GM12878 (cell line): ENCODE measurements at regions not wholly inside any gene's neighbourhood (a gene's known extent, or its start where the extent isn't known, plus 50 kb on each side); places are given as distances from the start of the nearest gene placed in this dataset.

ENCODE experiments used
- ATAC-seq: fragments of 200-7000 bp; cut with Tn5 transposase; 3 replicates; pipeline ENCODE4 v1.9.1; 2020; ENCODE audit warnings: mild to moderate bottlenecking, moderate library complexity
- BruUV-seq: library from RNA; stranded (reverse); fragments of 400-500 nt; replicated peaks from 2 replicates; lab custom pipeline; 2021; lab: Mats Ljungman, UMichigan
- CTCF ChIA-PET: fragments of 300-600 bp; sonication (Branson Sonifier 250); formaldehyde crosslinking; extraction: SDS; loops from one replicate; lab custom pipeline; 2021; ENCODE audit warnings: inconsistent platforms; lab: Yijun Ruan, JAX
- POLR2A ChIA-PET: fragments of 350-600 bp; formaldehyde crosslinking; extraction: SDS; loops from one replicate; lab custom pipeline; 2021; ENCODE audit warnings: inconsistent platforms; lab: Charles Lee
- RAD21 ChIA-PET: fragments of 300-600 bp; sonication (Branson Sonifier 250); formaldehyde crosslinking; loops from one replicate; lab custom pipeline; 2023; ENCODE audit warnings: antibody characterized with exemption; ENCODE audit not compliant: unreplicated experiment; lab: Charles Lee
- SMC1A ChIA-PET: fragments of 300-600 bp; sonication (Branson Sonifier 250); formaldehyde crosslinking; loops from one replicate; lab custom pipeline; 2023; ENCODE audit not compliant: unreplicated experiment, uncharacterized antibody; lab: Charles Lee
- DNase-seq: peaks from one replicate; pipeline ENCODE4 v3.0.0-alpha.2; 2011; ENCODE audit warnings: low read depth, low spot score
- FAIRE-seq: peaks from 3 replicates; lab custom pipeline; 2011; peaks lifted over from hg19 to GRCh38; lab: Jason Lieb, UNC
- H2AFZ ChIP-seq: 2 replicates; pipeline ENCODE4 v1.6.0; 2011; ENCODE audit warnings: low read depth, low read length, control low read depth; ENCODE audit not compliant: control insufficient read depth
- H3K27ac ChIP-seq: 2 replicates; pipeline ENCODE4 v1.5.1; 2011; ENCODE audit warnings: control low read depth; ENCODE audit not compliant: control insufficient read depth, insufficient read depth
- H3K27me3 ChIP-seq, 2 experiments: replicated peaks in 1 of 2; 2 replicates each; pipeline versions ENCODE4 v1.6.0 to v1.6.1; 2011; ENCODE audit warnings: low read length in 1 of 2; ENCODE audit not compliant: control insufficient read depth in 2 of 2, insufficient read depth in 2 of 2
- H3K36me3 ChIP-seq, 2 experiments: 2 replicates each; pipeline ENCODE4 v1.5.1; 2011; ENCODE audit warnings: low read length in 1 of 2; ENCODE audit not compliant: control insufficient read depth in 2 of 2, insufficient read depth in 2 of 2
- H3K4me1 ChIP-seq: 2 replicates; pipeline ENCODE4 v1.6.1; 2011; ENCODE audit warnings: mild to moderate bottlenecking, low read length, moderate library complexity, mixed read lengths; ENCODE audit not compliant: control insufficient read depth, insufficient read depth
- H3K4me2 ChIP-seq: 2 replicates; pipeline ENCODE4 v1.6.0; 2011; ENCODE audit warnings: control low read depth; ENCODE audit not compliant: control insufficient read depth, insufficient read depth
- H3K4me3 ChIP-seq: fragments of 200-600 bp; sonication (generic); 2 replicates; pipeline ENCODE4 v1.5.1; 2016
- H3K79me2 ChIP-seq: 2 replicates; pipeline ENCODE4 v1.6.0; 2011; ENCODE audit warnings: low read length; ENCODE audit not compliant: control insufficient read depth, insufficient read depth
- H3K9ac ChIP-seq: 2 replicates; pipeline ENCODE4 v1.8.0; 2011; ENCODE audit warnings: low read length, control low read depth, mixed read lengths; ENCODE audit not compliant: control insufficient read depth, insufficient read depth
- H3K9me3 ChIP-seq: replicated peaks from 3 replicates; pipeline ENCODE4 v1.5.1; 2011; ENCODE audit warnings: mild to moderate bottlenecking, low read length; ENCODE audit not compliant: control insufficient read depth, insufficient read depth
- H4K20me1 ChIP-seq: 2 replicates; pipeline ENCODE4 v1.6.0; 2011; ENCODE audit not compliant: control insufficient read depth, insufficient read depth
- CREM ChIP-seq: IDR thresholded peaks from 2 replicates; pipeline ENCODE4 v1.6.1; 2014; ENCODE audit warnings: antibody characterized with exemption, low read depth
- EP300 ChIP-seq, 2 experiments: fragments of 150-350 bp in 1 of 2; IDR thresholded peaks; 2 replicates each; pipeline ENCODE4 v1.6.1; 2011 to 2012; ENCODE audit warnings: low read depth in 2 of 2, low read length in 2 of 2, borderline replicate concordance in 1 of 2, improper control_type of control experiment in 1 of 2, inconsistent platforms in 1 of 2; ENCODE audit not compliant: control insufficient read depth in 1 of 2
- EZH2 ChIP-seq: IDR thresholded peaks from 2 replicates; pipeline ENCODE4 v1.6.1; 2012; ENCODE audit warnings: low read depth, mild to moderate bottlenecking, control low read depth, inconsistent platforms, low read length, borderline replicate concordance; ENCODE audit not compliant: control insufficient read depth
- FOXK2 ChIP-seq: fragments of 450-650 bp; IDR thresholded peaks from 2 replicates; pipeline ENCODE4 v1.6.1; 2017; ENCODE audit warnings: mild to moderate bottlenecking, moderate library complexity
- FOXM1 ChIP-seq: IDR thresholded peaks from 2 replicates; pipeline ENCODE4 v1.6.1; 2012; ENCODE audit warnings: low read depth, mild to moderate bottlenecking, inconsistent platforms, low read length, moderate library complexity
- GATAD2B ChIP-seq: fragments of 450-650 bp; conservative IDR thresholded peaks from 2 replicates; pipeline ENCODE4 v1.6.1; 2017; ENCODE audit warnings: low read depth, mild to moderate bottlenecking, moderate library complexity
- HDAC6 ChIP-seq: fragments of 200-600 bp; sonication (generic); IDR thresholded peaks from one replicate; pipeline ENCODE4 v1.8.0; 2017; ENCODE audit warnings: antibody characterized with exemption; ENCODE audit not compliant: unreplicated experiment
- JUND ChIP-seq: IDR thresholded peaks from 2 replicates; pipeline ENCODE4 v1.6.1; 2012; ENCODE audit warnings: low read depth, mild to moderate bottlenecking, low read length, improper control_type of control experiment, moderate library complexity
- MAX ChIP-seq: IDR thresholded peaks from 2 replicates; pipeline ENCODE4 v1.6.1; 2012; ENCODE audit warnings: low read depth, low read length, improper control_type of control experiment
- MLLT1 ChIP-seq: fragments of 450-650 bp; IDR thresholded peaks from 2 replicates; pipeline ENCODE4 v1.6.1; 2016; ENCODE audit warnings: mild to moderate bottlenecking
- MYB ChIP-seq: fragments of 150-350 bp; IDR thresholded peaks from 2 replicates; pipeline ENCODE4 v1.6.1; 2014; ENCODE audit warnings: mild to moderate bottlenecking, low read depth, low read length, borderline replicate concordance
- NFXL1 ChIP-seq: fragments of 450-650 bp; IDR thresholded peaks from 2 replicates; pipeline ENCODE4 v1.6.1; 2017; ENCODE audit warnings: antibody characterized with exemption, mild to moderate bottlenecking, borderline replicate concordance
- PML ChIP-seq: IDR thresholded peaks from 2 replicates; pipeline ENCODE4 v1.6.1; 2012; ENCODE audit warnings: low read length, inconsistent platforms
- POLR2AphosphoS5 ChIP-seq: IDR thresholded peaks from 2 replicates; pipeline ENCODE4 v1.6.1; 2011; ENCODE audit warnings: mild to moderate bottlenecking, low read length, inconsistent platforms
- RAD51 ChIP-seq: fragments of 450-650 bp; IDR thresholded peaks from 2 replicates; pipeline ENCODE4 v1.6.1; 2016; ENCODE audit warnings: moderate library complexity, mild to moderate bottlenecking, inconsistent platforms
- SIN3A ChIP-seq: IDR thresholded peaks from 2 replicates; pipeline ENCODE4 v1.6.1; 2012; ENCODE audit warnings: low read depth, low read length, improper control_type of control experiment
- SMC3 ChIP-seq: IDR thresholded peaks from 2 replicates; pipeline ENCODE4 v1.6.1; 2011; ENCODE audit warnings: low read length, improper control_type of control experiment, borderline replicate concordance
- SP1 ChIP-seq: IDR thresholded peaks from one replicate; pipeline ENCODE4 v1.6.1; 2011; ENCODE audit warnings: low read depth, low read length
- SREBF1 ChIP-seq: IDR thresholded peaks from 2 replicates; pipeline ENCODE4 v1.6.1; 2012; ENCODE audit warnings: mild to moderate bottlenecking, low read length
- TCF3 ChIP-seq: IDR thresholded peaks from 2 replicates; pipeline ENCODE4 v1.6.1; 2012; ENCODE audit warnings: low read depth, mild to moderate bottlenecking, low read length, borderline replicate concordance; ENCODE audit not compliant: insufficient read depth
- ZNF24 ChIP-seq: fragments of 450-650 bp; IDR thresholded peaks from 2 replicates; pipeline ENCODE4 v1.6.1; 2017; ENCODE audit warnings: antibody characterized with exemption, mild to moderate bottlenecking
- WGBS: methylation state at CpG from one replicate; pipeline ENCODE4 v1.1.6; 2016; ENCODE audit warnings: low lambda C conversion rate; ENCODE audit not compliant: insufficient replicate concordance, insufficient coverage; ENCODE audit errors: missing lambda C conversion rate; 5-methylcytosine and 5-hydroxymethylcytosine counted together
- in situ Hi-C: fragments of 300-500 bp; cut with MboI; formaldehyde crosslinking; loops from 9 replicates; pipeline ENCODE4 v1.14.3; 2018; ENCODE audit warnings: mixed read lengths
- intact Hi-C: fragments of 100-400 bp; cut with micrococcal nuclease; formaldehyde crosslinking; loops from one replicate; pipeline ENCODE4 v1.14.2; 2022; ENCODE audit not compliant: unreplicated experiment

GRCh38 chr13:56168581-56168980, 972.1 kb upstream of the PRR20A start:
- no peak overlapping the region for H3K4me2 ChIP-seq
- no peak for ATAC-seq
- intact Hi-C loops = no loop called here
- no peak for FAIRE-seq
- TF ChIP-seq SMC3 (no peak), ZNF24 (no peak), TCF3 (no peak), NFXL1 (no peak), FOXM1 (no peak), EP300 (IDR thresholded peaks at IDR 0.05; ENCODE audit: borderline replicate concordance in 1 of 2, control insufficient read depth in 1 of 2, low read depth in 2 of 2, low read length in 2 of 2) (no peak), SP1 (no peak)
- TF ChIP-seq, all 136 proteins: peak for 0
- H4K20me1 ChIP-seq = no peaks in the 10 kb centered on the region
- H3K79me2 ChIP-seq = no peaks in the 10 kb centered on the region
- 2% methylated on average over 2 of the region's 2 CpGs for WGBS
- no peaks in the 10 kb centered on the region for H3K27me3 ChIP-seq
- H3K4me3 ChIP-seq = no peak overlapping the region
- H3K36me3 ChIP-seq = no peaks in the 10 kb centered on the region
- in situ Hi-C loops = no loop called here
- H2AFZ ChIP-seq = no peak overlapping the region
- ChIA-PET RAD21 (no interaction called here), CTCF (no interaction called here), POLR2A (no interaction called here), SMC1A (no interaction called here)
- no TSS peak for BruUV-seq
- no peak overlapping the region for H3K27ac ChIP-seq
- H3K4me1 ChIP-seq = no peaks in the 10 kb centered on the region
- H3K9ac ChIP-seq = no peak overlapping the region
- H3K9me3 ChIP-seq = no peaks in the 10 kb centered on the region
- no peak for DNase-seq

- Histone ChIP-seq H3K4me3 (no peak overlapping the region), H3K36me3 (no peaks in the 10 kb centered on the region), H3K4me1 (no peaks in the 10 kb centered on the region), H4K20me1 (no peaks in the 10 kb centered on the region), H3K9ac (no peak overlapping the region), H3K27ac (no peak overlapping the region), H2AFZ (no peak overlapping the region), H3K27me3 (no peaks in the 10 kb centered on the region), H3K79me2 (no peaks in the 10 kb centered on the region), H3K9me3 (no peaks in the 10 kb centered on the region), H3K4me2 (no peak overlapping the region)
- BruUV-seq = no TSS peak
- FAIRE-seq = no peak
- CTCF ChIA-PET = no interaction called here
- SMC1A ChIA-PET = no interaction called here
- intact Hi-C loops (no loop called here), in situ Hi-C loops (no loop called here)
- RAD21 ChIA-PET = no interaction called here
- WGBS = 3% methylated on average over 2 of the region's 2 CpGs
- POLR2A ChIA-PET = no interaction called here
- no peak for DNase-seq
- no peak for ATAC-seq
- no peak for TF ChIP-seq GATAD2B
- no peak for TF ChIP-seq CREM
- no peak for TF ChIP-seq SREBF1
- TF ChIP-seq JUND = no peak
- TF ChIP-seq MYB = no peak
- no peak for TF ChIP-seq MAX
- TF ChIP-seq MLLT1 = no peak
- no peak for TF ChIP-seq POLR2AphosphoS5
- no peak for TF ChIP-seq FOXK2
- no peak for TF ChIP-seq RAD51
- no peak for TF ChIP-seq EZH2
- TF ChIP-seq SIN3A = no peak
- no peak for TF ChIP-seq HDAC6
- no peak for TF ChIP-seq PML
These were observed 967.4 kb upstream of the PRR20A start for GRCh38 chr13:56173346-56173745.
